CD14-positive monocyte (primary cell): ENCODE measurements at regions not wholly inside any gene's neighbourhood (a gene's known extent, or its start where the extent isn't known, plus 50 kb on each side); places are given as distances from the start of the nearest gene placed in this dataset.
"Not testable (repeated sequence)": the region's sequence is repeated elsewhere in the genome, so short reads cannot be mapped to it uniquely, and the experiment has no call there.

ENCODE experiments used
- DNase-seq, 3 donors: peaks; one replicate each; pipeline ENCODE4 v3.0.0-alpha.2; 2011 to 2022
- H2AFZ ChIP-seq: 2 replicates; pipeline ENCODE4 v1.6.0; 2012; ENCODE audit warnings: mild to moderate bottlenecking, low read depth, low read length, inconsistent platforms; ENCODE audit not compliant: insufficient read depth, poor library complexity, severe bottlenecking
- H3K27ac ChIP-seq, 2 donors: 1 replicate in 1 of 2; 2 replicates in 1 of 2; pipeline ENCODE4 v1.5.1; 2012 to 2013; ENCODE audit warnings: low read length in 2 of 2, control low read depth in 1 of 2, inconsistent platforms in 1 of 2, low read depth in 1 of 2, mild to moderate bottlenecking in 1 of 2
- H3K27me3 ChIP-seq, 2 donors: one replicate each; pipeline versions ENCODE4 v1.6.0 to v1.6.1; 2011 to 2013; ENCODE audit warnings: low read length in 2 of 2; ENCODE audit not compliant: control insufficient read depth in 2 of 2, insufficient read depth in 2 of 2
- H3K36me3 ChIP-seq, 2 donors: replicated peaks in 1 of 2; 1 replicate in 1 of 2; 2 replicates in 1 of 2; pipeline versions ENCODE4 v1.5.1 to v1.6.1; 2012 to 2013; ENCODE audit warnings: low read length in 2 of 2, control low read depth in 1 of 2, inconsistent platforms in 1 of 2, mild to moderate bottlenecking in 1 of 2; ENCODE audit not compliant: insufficient read depth in 2 of 2, control insufficient read depth in 1 of 2
- H3K4me1 ChIP-seq, 2 donors: 1 replicate in 1 of 2; 2 replicates in 1 of 2; pipeline versions ENCODE4 v1.5.1 to v1.6.1; 2012 to 2013; ENCODE audit warnings: low read length in 2 of 2, control low read depth in 1 of 2, inconsistent platforms in 1 of 2, mild to moderate bottlenecking in 1 of 2, moderate library complexity in 1 of 2; ENCODE audit not compliant: insufficient read depth in 2 of 2, control insufficient read depth in 1 of 2
- H3K4me2 ChIP-seq: replicated peaks from 2 replicates; pipeline ENCODE3; 2012; ENCODE audit warnings: low read length, moderate library complexity, mild to moderate bottlenecking; ENCODE audit not compliant: poor library complexity, severe bottlenecking; ENCODE audit errors: extremely low read depth
- H3K4me3 ChIP-seq, 3 experiments: fragments of 200-600 bp in 1 of 3; sonication (generic) in 1 of 3; replicated peaks in 1 of 3; 1 replicate in 2 of 3; 2 replicates in 1 of 3; pipeline ENCODE4 v1.5.1; 2011 to 2013; ENCODE audit warnings: low read length in 3 of 3, mild to moderate bottlenecking in 3 of 3, control low read depth in 2 of 3, low read depth in 2 of 3, inconsistent platforms in 1 of 3, moderate library complexity in 1 of 3
- H3K79me2 ChIP-seq: 2 replicates; pipeline ENCODE4 v1.6.0; 2012; ENCODE audit warnings: mild to moderate bottlenecking, control low read depth, inconsistent platforms, low read length, moderate library complexity; ENCODE audit not compliant: insufficient read depth
- H3K9ac ChIP-seq: 2 replicates; pipeline ENCODE4 v1.6.0; 2017; ENCODE audit warnings: low read length, mild to moderate bottlenecking; ENCODE audit not compliant: insufficient read depth, poor library complexity, severe bottlenecking
- H3K9me3 ChIP-seq, 2 donors: replicated peaks in 1 of 2; 1 replicate in 1 of 2; 2 replicates in 1 of 2; pipeline versions ENCODE4 v1.5.1 to v1.6.1; 2012 to 2013; ENCODE audit warnings: low read length in 2 of 2, control low read depth in 1 of 2; ENCODE audit not compliant: control insufficient read depth in 1 of 2, insufficient read depth in 1 of 2
- H4K20me1 ChIP-seq: 2 replicates; pipeline ENCODE4 v1.6.0; 2012; ENCODE audit warnings: mild to moderate bottlenecking, low read length, control low read depth, moderate library complexity; ENCODE audit not compliant: insufficient read depth
- H3K27ac Mint-ChIP-seq, 7 donors: one replicate each; pipeline ENCODE4 v1.8.0; 2020; ENCODE audit warnings: mild to moderate bottlenecking in 7 of 7, mixed read lengths in 7 of 7, moderate library complexity in 6 of 7, inconsistent platforms in 2 of 7
- H3K27me3 Mint-ChIP-seq, 3 donors: one replicate each; pipeline ENCODE4 v1.8.0; 2021 to 2022; ENCODE audit warnings: low read depth in 3 of 3, mild to moderate bottlenecking in 3 of 3, mixed read lengths in 3 of 3, moderate library complexity in 3 of 3, inconsistent platforms in 1 of 3
- H3K36me3 Mint-ChIP-seq, 2 donors: one replicate each; pipeline ENCODE4 v1.8.0; 2020; ENCODE audit warnings: mixed read lengths in 2 of 2, inconsistent platforms in 1 of 2, mild to moderate bottlenecking in 1 of 2
- H3K4me1 Mint-ChIP-seq: one replicate; pipeline ENCODE4 v1.8.0; 2020; ENCODE audit warnings: mild to moderate bottlenecking, mixed read lengths
- H3K4me3 Mint-ChIP-seq, 2 donors: one replicate each; pipeline ENCODE4 v1.8.0; 2020; ENCODE audit warnings: mild to moderate bottlenecking in 2 of 2, mixed read lengths in 2 of 2, moderate library complexity in 1 of 2
- H3K9me3 Mint-ChIP-seq, 7 donors: one replicate each; pipeline ENCODE4 v1.8.0; 2020 to 2022; ENCODE audit warnings: mixed read lengths in 7 of 7, mild to moderate bottlenecking in 6 of 7, moderate library complexity in 6 of 7, inconsistent platforms in 2 of 7
- WGBS: methylation state at CpG from one replicate; pipeline ENCODE4 v1.1.5; 2013; ENCODE audit warnings: missing lambda C conversion rate; ENCODE audit not compliant: insufficient coverage; 5-methylcytosine and 5-hydroxymethylcytosine counted together
- intact Hi-C, 2 donors: fragments of 100-400 bp; cut with micrococcal nuclease; formaldehyde crosslinking; loops; one replicate each; pipeline versions ENCODE4 v1.15.0 to v1.15.1; 2023
- TF ChIP-seq, protein P1 (sequence below): fragments of 200-600 bp; IDR thresholded peaks from one replicate; pipeline ENCODE4 v1.8.0; 2022; ENCODE audit warnings: antibody characterized with exemption, mild to moderate bottlenecking

DNA sequence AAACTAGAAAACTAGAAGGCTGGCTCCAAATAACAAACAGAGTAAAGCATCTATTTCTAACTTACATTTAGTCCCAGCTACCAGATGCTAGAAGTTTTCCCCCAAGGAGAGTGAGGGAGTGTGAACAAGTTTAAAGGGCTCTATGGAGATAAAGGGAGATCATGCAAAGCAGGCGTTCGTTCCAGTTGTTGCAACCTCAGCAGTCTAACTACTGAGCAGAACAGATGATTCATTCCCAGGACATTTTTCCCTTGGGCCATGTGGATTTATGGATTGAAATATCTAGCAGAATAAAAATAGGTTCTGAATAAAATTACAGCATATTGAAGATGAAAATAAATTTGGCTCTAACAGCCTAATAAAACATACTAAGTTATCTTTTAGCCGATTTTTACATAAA is 154.8 kb upstream of the TTC14 start:
- Histone ChIP-seq H3K27me3 (no peaks in the 10 kb centered on the region), H3K4me3 (no peak overlapping the region), H3K9ac (no peak overlapping the region), H3K79me2 (no peaks in the 10 kb centered on the region), H3K4me1 (no peaks in the 10 kb centered on the region), H2AFZ (no peak overlapping the region), H3K4me2 (no peak overlapping the region), H3K9me3 (peaks cover 5 to 23% of the 10 kb centered on the region in 2 donors), H3K27ac (no peak overlapping the region), H3K36me3 (no peaks in the 10 kb centered on the region), H4K20me1 (no peaks in the 10 kb centered on the region)
- Mint-ChIP-seq H3K27ac (no peak overlapping the region), H3K27me3 (no peaks in the 10 kb centered on the region), H3K4me3 (no peak overlapping the region), H3K9me3 (peaks cover 4 to 21% (median 13%) of the 10 kb centered on the region in 7 donors), H3K4me1 (no peaks in the 10 kb centered on the region), H3K36me3 (no peaks in the 10 kb centered on the region)
- TF ChIP-seq, protein P1, sequence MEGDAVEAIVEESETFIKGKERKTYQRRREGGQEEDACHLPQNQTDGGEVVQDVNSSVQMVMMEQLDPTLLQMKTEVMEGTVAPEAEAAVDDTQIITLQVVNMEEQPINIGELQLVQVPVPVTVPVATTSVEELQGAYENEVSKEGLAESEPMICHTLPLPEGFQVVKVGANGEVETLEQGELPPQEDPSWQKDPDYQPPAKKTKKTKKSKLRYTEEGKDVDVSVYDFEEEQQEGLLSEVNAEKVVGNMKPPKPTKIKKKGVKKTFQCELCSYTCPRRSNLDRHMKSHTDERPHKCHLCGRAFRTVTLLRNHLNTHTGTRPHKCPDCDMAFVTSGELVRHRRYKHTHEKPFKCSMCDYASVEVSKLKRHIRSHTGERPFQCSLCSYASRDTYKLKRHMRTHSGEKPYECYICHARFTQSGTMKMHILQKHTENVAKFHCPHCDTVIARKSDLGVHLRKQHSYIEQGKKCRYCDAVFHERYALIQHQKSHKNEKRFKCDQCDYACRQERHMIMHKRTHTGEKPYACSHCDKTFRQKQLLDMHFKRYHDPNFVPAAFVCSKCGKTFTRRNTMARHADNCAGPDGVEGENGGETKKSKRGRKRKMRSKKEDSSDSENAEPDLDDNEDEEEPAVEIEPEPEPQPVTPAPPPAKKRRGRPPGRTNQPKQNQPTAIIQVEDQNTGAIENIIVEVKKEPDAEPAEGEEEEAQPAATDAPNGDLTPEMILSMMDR = no peak
- 100% methylated on average over 2 of the region's 3 CpGs for WGBS
- DNase-seq = no peak
- intact Hi-C loops = no loop called here

DNA sequence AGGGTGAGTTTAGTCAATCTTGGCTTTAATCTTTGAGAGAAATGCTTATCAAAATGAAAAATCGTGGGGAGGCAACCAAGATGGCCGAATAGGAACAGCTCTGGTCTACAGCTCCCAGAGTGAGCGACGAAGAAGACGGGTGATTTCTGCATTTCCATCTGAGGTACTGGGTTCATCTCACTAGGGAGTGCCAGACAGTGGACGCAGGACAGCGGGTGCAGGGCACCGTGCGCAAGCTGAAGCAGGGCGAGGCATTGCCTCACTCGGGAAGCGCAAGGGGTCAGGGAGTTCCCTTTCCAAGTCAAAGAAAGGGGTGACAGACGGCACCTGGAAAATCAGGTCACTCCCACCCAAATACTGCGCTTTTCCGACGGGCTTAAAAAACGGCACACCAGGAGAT is 153.6 kb upstream of the TTC14 start:
- H3K27ac Mint-ChIP-seq = not testable (repeated sequence)

More for the DNA sequence above, 153.6 kb upstream of the TTC14 start:
- DNase-seq, H3K4me3 ChIP-seq, H2AFZ ChIP-seq, H3K36me3 ChIP-seq, intact Hi-C loops, H3K27ac ChIP-seq, H3K79me2 ChIP-seq, H3K4me1 Mint-ChIP-seq, H3K36me3 Mint-ChIP-seq, H4K20me1 ChIP-seq, H3K27me3 ChIP-seq, H3K4me2 ChIP-seq, H3K4me3 Mint-ChIP-seq, H3K9ac ChIP-seq, H3K4me1 ChIP-seq, H3K27me3 Mint-ChIP-seq: not testable (repeated sequence)
- H3K9me3 Mint-ChIP-seq = peaks cover 4 to 21% (median 11%) of the 10 kb centered on the region in 7 donors
- WGBS = 93% methylated on average over 9 of the region's 17 CpGs
- peaks cover 5 to 23% of the 10 kb centered on the region in 2 donors for H3K9me3 ChIP-seq
